Osteocyte (in vitro differentiated cells): ENCODE measurements at regions not wholly inside any gene's neighbourhood (a gene's known extent, or its start where the extent isn't known, plus 50 kb on each side); places are given as distances from the start of the nearest gene placed in this dataset.

ENCODE experiments used
- DNase-seq: peaks from one replicate; pipeline ENCODE4 v3.0.0; 2021; ENCODE audit warnings: mixed read lengths; ENCODE audit not compliant: unreplicated experiment; ENCODE audit errors: extremely low spot score
- H3K27ac Mint-ChIP-seq: one replicate; pipeline ENCODE4 v1.8.0; 2021; ENCODE audit warnings: mild to moderate bottlenecking, mixed read lengths; ENCODE audit not compliant: unreplicated experiment
- H3K27me3 Mint-ChIP-seq: one replicate; pipeline ENCODE4 v1.8.0; 2021; ENCODE audit warnings: mixed read lengths; ENCODE audit not compliant: unreplicated experiment
- H3K36me3 Mint-ChIP-seq: one replicate; pipeline ENCODE4 v1.8.0; 2021; ENCODE audit warnings: mixed read lengths; ENCODE audit not compliant: unreplicated experiment
- H3K4me1 Mint-ChIP-seq: one replicate; pipeline ENCODE4 v1.8.0; 2021; ENCODE audit warnings: mixed read lengths; ENCODE audit not compliant: unreplicated experiment
- H3K4me3 Mint-ChIP-seq: one replicate; pipeline ENCODE4 v1.8.0; 2021; ENCODE audit warnings: mild to moderate bottlenecking, moderate library complexity, mixed read lengths; ENCODE audit not compliant: unreplicated experiment
- H3K9me3 Mint-ChIP-seq: one replicate; pipeline ENCODE4 v1.8.0; 2021; ENCODE audit warnings: mixed read lengths; ENCODE audit not compliant: unreplicated experiment
- TF ChIP-seq, protein P1 (sequence below): fragments of 200-600 bp; sonication (generic); IDR thresholded peaks from 2 replicates; pipeline ENCODE4 v1.5.0; 2021; ENCODE audit warnings: antibody characterized with exemption, mild to moderate bottlenecking, moderate library complexity

DNA sequence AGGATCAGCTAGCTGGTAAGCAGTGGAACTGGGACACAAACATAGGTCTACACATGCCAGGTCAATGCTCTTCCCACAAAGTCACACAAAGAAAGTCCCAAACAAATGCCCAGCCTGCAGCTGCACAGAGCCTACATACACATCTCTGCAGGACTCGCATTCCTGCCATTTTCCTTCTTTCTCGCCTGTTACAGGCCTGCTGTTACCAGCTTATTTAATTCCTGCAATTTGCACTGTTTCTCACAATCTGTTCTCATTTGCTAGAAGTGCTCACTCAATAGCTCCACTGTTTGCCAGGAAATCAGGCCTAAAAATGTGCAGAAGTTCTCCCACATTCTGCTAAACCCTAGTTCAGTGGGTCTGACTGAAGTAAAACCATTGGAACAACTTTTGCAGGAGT is 362.6 kb upstream of the C1orf87 start:
- no peak overlapping the region for H3K27ac Mint-ChIP-seq
- TF ChIP-seq, protein P1, sequence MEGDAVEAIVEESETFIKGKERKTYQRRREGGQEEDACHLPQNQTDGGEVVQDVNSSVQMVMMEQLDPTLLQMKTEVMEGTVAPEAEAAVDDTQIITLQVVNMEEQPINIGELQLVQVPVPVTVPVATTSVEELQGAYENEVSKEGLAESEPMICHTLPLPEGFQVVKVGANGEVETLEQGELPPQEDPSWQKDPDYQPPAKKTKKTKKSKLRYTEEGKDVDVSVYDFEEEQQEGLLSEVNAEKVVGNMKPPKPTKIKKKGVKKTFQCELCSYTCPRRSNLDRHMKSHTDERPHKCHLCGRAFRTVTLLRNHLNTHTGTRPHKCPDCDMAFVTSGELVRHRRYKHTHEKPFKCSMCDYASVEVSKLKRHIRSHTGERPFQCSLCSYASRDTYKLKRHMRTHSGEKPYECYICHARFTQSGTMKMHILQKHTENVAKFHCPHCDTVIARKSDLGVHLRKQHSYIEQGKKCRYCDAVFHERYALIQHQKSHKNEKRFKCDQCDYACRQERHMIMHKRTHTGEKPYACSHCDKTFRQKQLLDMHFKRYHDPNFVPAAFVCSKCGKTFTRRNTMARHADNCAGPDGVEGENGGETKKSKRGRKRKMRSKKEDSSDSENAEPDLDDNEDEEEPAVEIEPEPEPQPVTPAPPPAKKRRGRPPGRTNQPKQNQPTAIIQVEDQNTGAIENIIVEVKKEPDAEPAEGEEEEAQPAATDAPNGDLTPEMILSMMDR = no peak
- peaks cover 8% of the 10 kb centered on the region for H3K4me1 Mint-ChIP-seq
- H3K9me3 Mint-ChIP-seq = peaks cover 3% of the 10 kb centered on the region
- H3K27me3 Mint-ChIP-seq = no peaks in the 10 kb centered on the region
- no peak for DNase-seq
- H3K4me3 Mint-ChIP-seq = no peak overlapping the region
- no peaks in the 10 kb centered on the region for H3K36me3 Mint-ChIP-seq

DNA sequence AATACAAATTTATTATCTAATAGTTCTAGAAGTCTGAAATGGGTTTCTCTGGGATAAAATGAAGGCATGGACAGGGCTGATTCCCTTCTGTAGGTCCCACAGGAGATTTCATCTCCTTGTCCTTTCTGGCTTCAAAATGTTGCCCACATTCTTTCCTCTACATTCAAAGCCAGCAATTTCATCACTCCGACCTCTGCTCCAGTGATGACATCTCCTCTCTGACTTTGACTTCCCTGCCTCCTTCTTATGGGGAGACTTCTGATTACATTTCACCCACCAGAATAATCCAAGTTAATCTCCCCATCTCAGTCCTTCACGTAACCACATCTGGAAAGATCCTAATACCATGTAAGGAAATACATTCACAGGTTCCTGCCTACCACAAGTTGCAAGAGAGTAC is 358.0 kb upstream of the C1orf87 start:
- no peaks in the 10 kb centered on the region for H3K36me3 Mint-ChIP-seq
- H3K27ac Mint-ChIP-seq = no peak overlapping the region
- H3K9me3 Mint-ChIP-seq = peaks cover 3% of the 10 kb centered on the region
- H3K27me3 Mint-ChIP-seq = no peaks in the 10 kb centered on the region
- H3K4me1 Mint-ChIP-seq = peaks cover 8% of the 10 kb centered on the region
- no peak for DNase-seq
- no peak overlapping the region for H3K4me3 Mint-ChIP-seq
- TF ChIP-seq, protein P1 = no peak

DNA sequence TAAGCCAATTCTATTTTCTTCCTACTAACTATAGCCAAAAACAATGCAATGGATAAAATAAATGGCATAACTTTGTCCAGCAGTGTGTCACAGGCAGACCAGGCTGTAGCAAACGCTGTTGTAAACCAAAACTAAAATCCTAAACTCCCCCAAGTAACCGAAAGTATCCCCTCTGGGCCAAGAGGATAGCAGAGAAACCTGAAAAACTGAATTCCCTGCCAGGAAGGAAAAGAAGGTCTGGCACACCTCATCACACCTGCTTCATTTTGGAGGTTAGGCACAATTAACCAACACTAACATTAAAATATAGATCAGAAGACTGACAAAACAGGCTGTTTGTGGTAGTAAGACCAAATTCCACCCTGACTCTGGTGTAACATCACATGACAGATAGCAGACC is 356.8 kb upstream of the C1orf87 start:
- H3K9me3 Mint-ChIP-seq = peaks cover 3% of the 10 kb centered on the region
- peaks cover 2% of the 10 kb centered on the region for H3K4me1 Mint-ChIP-seq
- TF ChIP-seq, protein P1 = no peak
- no peak overlapping the region for H3K4me3 Mint-ChIP-seq
- DNase-seq = no peak
- no peak overlapping the region for H3K27ac Mint-ChIP-seq
- no peaks in the 10 kb centered on the region for H3K27me3 Mint-ChIP-seq
- no peaks in the 10 kb centered on the region for H3K36me3 Mint-ChIP-seq

DNA sequence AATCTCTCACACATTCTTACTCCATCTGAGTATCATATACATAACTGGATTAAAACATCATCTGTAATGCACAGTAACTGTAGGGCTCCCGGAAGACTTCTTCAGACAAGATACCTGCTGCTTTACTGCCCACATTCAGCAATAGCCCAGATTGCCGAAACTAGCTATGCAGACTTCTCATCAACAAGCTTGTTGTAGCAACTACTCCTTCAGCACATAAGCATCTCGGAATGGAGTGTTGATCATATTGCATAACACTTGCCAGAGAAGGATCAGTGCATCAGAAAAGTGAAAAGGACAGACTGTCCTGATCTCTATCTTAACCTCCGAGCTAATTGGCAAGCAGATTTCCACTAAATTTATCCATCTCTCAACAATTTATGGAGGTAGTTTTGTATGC is 354.6 kb upstream of the C1orf87 start:
- TF ChIP-seq, protein P1 = no peak
- Mint-ChIP-seq H3K36me3 (no peaks in the 10 kb centered on the region), H3K4me1 (no peaks in the 10 kb centered on the region), H3K4me3 (no peak overlapping the region), H3K27ac (no peak overlapping the region), H3K9me3 (peaks cover 3% of the 10 kb centered on the region), H3K27me3 (no peaks in the 10 kb centered on the region)
- no peak for DNase-seq

DNA sequence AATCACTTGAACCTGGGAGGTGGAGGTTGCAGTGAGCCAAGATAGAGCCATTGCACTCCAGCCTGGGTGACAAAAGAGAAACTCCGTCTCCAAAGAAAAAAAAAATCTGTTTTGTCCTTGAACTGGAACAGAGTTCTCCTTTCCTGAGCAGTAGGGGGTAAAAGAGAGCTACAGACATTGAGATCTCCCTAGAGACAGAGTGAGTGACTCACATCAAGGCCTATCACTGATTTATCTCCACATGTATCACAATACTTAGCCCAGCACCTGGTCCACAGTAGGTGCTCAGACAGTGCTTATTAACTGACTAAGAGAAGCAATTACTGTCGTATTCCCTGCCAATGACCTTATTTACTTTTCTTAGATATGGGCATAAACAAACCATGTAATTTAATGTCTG is 354.1 kb upstream of the C1orf87 start:
- Mint-ChIP-seq H3K4me1 (no peaks in the 10 kb centered on the region), H3K9me3 (peaks cover 3% of the 10 kb centered on the region)

More for the DNA sequence above, 354.1 kb upstream of the C1orf87 start:
- DNase-seq = no peak
- TF ChIP-seq, protein P1 = no peak
- no peak overlapping the region for H3K27ac Mint-ChIP-seq
- H3K27me3 Mint-ChIP-seq = no peaks in the 10 kb centered on the region
- H3K4me3 Mint-ChIP-seq = no peak overlapping the region
- no peaks in the 10 kb centered on the region for H3K36me3 Mint-ChIP-seq
